ENCODE measurements at regions not wholly inside any gene's neighbourhood (a gene's known extent, or its start where the extent isn't known, plus 50 kb on each side); places are given as distances from the start of the nearest gene placed in this dataset.

GRCh38 chr10:31146491-31147209 lies 115.0 kb upstream of the ZNF438 start:
- H3K27me3 Mint-ChIP-seq: no peaks in the 10 kb centered on the region
- TF ChIP-seq CTCF (conservative IDR thresholded peaks at IDR 0.05): no peak
- H3K36me3 Mint-ChIP-seq: no peaks in the 10 kb centered on the region
- DNase-seq (ENCODE audit: extremely low spot score, unreplicated experiment): no peak
- peaks cover 36% of the 10 kb centered on the region for H3K4me1 Mint-ChIP-seq (ENCODE audit: unreplicated experiment)
- H3K27ac Mint-ChIP-seq: no peak overlapping the region
- H3K4me3 Mint-ChIP-seq: no peak overlapping the region
- no peaks in the 10 kb centered on the region for H3K9me3 Mint-ChIP-seq

- H3K9me3 Mint-ChIP-seq: no peaks in the 10 kb centered on the region
- DNase-seq (ENCODE audit: extremely low spot score, unreplicated experiment): no peak
- H3K36me3 Mint-ChIP-seq: no peaks in the 10 kb centered on the region
- H3K27ac Mint-ChIP-seq: no peak overlapping the region
- no peaks in the 10 kb centered on the region for H3K27me3 Mint-ChIP-seq
- TF ChIP-seq CTCF (conservative IDR thresholded peaks at IDR 0.05): no peak
- H3K4me3 Mint-ChIP-seq: no peak overlapping the region
- H3K4me1 Mint-ChIP-seq (ENCODE audit: unreplicated experiment): peaks cover 30% of the 10 kb centered on the region
Measured at GRCh38 chr10:31147210-31147608, 115.5 kb upstream of the ZNF438 start.

- no peak overlapping the region for H3K4me3 Mint-ChIP-seq
- H3K27ac Mint-ChIP-seq: no peak overlapping the region
- no peaks in the 10 kb centered on the region for H3K36me3 Mint-ChIP-seq
- no peaks in the 10 kb centered on the region for H3K27me3 Mint-ChIP-seq
- no peak for TF ChIP-seq CTCF (conservative IDR thresholded peaks at IDR 0.05)
- peaks cover 28% of the 10 kb centered on the region for H3K4me1 Mint-ChIP-seq (ENCODE audit: unreplicated experiment)
- H3K9me3 Mint-ChIP-seq: peaks cover 2% of the 10 kb centered on the region
- no peak for DNase-seq (ENCODE audit: extremely low spot score, unreplicated experiment)
Measured at GRCh38 chr10:31148951-31149350, 117.3 kb upstream of the ZNF438 start.

GRCh38 chr10:31149835-31150512 lies 118.3 kb upstream of the ZNF438 start:
- TF ChIP-seq CTCF (conservative IDR thresholded peaks at IDR 0.05): no peak
- H3K4me1 Mint-ChIP-seq (ENCODE audit: unreplicated experiment): peaks cover 27% of the 10 kb centered on the region
- peaks cover 4% of the 10 kb centered on the region for H3K9me3 Mint-ChIP-seq
- no peak overlapping the region for H3K4me3 Mint-ChIP-seq
- no peaks in the 10 kb centered on the region for H3K27me3 Mint-ChIP-seq
- H3K36me3 Mint-ChIP-seq: no peaks in the 10 kb centered on the region
- DNase-seq (ENCODE audit: extremely low spot score, unreplicated experiment): no peak
- no peak overlapping the region for H3K27ac Mint-ChIP-seq

- Mint-ChIP-seq H3K27ac (no peak overlapping the region), H3K9me3 (peaks cover 4% of the 10 kb centered on the region), H3K4me1 (ENCODE audit: unreplicated experiment) (peaks cover 19% of the 10 kb centered on the region), H3K36me3 (no peaks in the 10 kb centered on the region), H3K4me3 (no peak overlapping the region), H3K27me3 (no peaks in the 10 kb centered on the region)
- no peak for DNase-seq (ENCODE audit: extremely low spot score, unreplicated experiment)
- no peak for TF ChIP-seq CTCF (conservative IDR thresholded peaks at IDR 0.05)
Measured at GRCh38 chr10:31151301-31151700, 119.6 kb upstream of the ZNF438 start.
